ENCODE measurements at regions not wholly inside any gene's neighbourhood (a gene's known extent, or its start where the extent isn't known, plus 50 kb on each side); places are given as distances from the start of the nearest gene placed in this dataset.
"Not testable (repeated sequence)": the region's sequence is repeated elsewhere in the genome, so short reads cannot be mapped to it uniquely, and the experiment has no call there.

DNA sequence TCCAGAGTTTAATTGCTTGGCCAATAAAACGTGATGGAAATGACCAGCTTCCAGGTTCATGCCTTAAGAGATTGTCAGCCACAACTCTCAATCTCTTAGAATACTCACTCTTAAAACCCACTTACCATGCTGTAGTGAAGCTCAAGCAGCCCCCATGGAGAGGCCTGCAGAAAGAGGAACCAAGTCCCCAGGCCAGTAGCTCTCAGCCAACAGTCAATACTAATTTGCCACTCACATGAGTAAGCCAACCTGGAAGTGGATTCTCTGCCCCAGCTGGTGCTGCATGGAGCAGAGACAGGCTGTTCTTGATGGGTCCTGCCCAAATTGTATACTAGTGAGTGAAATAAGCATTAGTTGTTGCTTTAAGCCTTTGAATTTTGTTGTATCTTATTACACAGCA is 155.9 kb downstream of the OXSM start:
- DNase-seq (ENCODE audit: low read depth), result no peak

DNA sequence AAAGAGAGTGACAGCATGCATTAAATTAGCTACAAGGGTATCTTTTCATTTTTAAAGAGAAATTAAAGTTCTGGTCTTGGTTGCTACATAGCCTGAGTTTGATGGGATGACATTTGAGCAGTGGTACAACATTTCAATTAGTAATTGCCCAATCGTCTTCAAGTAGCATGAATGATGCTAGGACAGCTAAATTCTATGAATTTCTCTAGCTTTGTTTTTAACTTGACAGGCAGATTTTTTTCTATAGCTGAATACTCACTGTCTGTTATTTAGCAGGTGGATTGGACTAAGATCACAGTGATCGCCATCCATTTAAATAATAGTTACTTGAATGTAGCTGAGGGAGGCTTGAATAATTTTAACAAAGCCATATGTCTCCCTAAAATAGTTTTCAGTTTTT is 162.2 kb downstream of the OXSM start:
- no peak for DNase-seq (ENCODE audit: low read depth)

DNA sequence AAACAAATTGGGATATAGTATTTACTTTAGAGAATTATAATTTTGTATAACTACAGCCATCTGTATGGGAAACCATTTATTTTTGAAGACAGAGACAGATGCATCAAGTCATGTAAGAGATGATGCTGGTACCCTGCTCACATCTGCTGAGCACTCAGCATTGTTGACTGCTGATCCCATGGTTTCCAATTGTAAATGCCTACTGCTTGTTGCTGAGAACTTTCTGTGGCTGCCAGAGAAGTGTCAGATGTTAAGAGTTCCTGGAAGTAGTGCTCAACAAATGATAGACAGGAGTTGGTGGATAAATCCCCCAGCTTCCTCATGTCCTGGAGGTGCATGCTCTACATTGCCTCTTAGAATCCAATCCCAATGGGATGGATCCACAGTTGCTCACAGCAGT is 167.1 kb downstream of the OXSM start:
- no peak for DNase-seq (ENCODE audit: low read depth)

DNA sequence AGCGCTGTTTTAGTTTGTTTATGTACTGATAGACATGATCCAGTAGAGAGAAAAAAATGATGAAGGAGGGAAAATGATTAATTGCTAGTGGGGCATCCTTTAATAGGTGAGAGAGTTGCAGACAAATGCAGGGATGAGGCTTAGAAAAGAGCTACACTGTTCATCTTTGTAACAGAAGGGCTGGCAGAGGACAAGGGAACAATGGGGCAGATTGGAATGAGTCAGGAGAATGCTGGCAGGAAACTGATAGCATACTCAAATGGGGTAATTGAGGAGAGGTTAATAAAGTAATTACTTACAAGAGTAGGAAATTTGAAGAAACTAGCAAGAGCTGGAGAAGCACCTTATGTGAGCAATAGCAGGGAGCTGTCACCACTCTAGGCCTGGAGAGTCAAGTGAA is 170.9 kb downstream of the OXSM start:
- DNase-seq (ENCODE audit: low read depth), result no peak

DNA sequence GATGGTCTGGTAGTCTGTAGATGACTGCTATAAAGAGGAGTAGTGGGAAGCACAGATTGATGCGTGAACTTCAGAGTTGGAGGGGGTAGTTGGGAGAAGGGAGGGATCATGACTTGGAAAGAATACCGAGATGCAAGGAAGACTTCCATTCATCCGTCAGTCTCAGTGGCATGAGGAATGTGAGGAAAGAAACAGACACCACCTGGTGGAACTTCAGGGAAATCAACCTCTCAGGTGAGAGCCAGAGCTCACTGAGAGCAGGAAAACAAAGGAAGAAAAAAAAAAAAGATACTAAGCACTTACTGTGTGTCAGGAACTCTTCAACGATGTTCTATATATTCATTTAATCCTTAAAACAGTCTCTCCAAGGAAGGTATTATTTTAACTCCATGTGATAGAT is 172.4 kb downstream of the OXSM start:
- DNase-seq (ENCODE audit: low read depth), result peak; percentile 2

DNA sequence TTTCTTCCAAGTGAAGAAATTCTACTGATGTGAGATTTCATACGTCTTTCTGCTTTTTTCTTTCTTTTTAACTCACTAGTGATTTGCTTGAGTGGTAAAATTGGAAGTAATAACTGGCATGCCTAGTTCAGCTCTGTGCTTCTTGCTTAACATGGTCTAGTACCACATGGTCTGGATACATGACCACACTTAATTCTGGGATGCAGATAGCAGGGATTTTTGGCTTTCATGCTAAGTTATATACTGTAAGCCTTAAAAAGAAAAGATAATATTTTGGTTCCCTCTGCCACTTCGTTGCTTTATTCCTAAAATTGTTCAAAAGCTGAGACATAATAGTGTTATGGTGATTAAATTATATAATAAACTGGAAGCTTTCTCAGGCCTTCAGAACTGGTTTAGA is 174.3 kb downstream of the OXSM start:
- DNase-seq (ENCODE audit: low read depth), result no peak

DNA sequence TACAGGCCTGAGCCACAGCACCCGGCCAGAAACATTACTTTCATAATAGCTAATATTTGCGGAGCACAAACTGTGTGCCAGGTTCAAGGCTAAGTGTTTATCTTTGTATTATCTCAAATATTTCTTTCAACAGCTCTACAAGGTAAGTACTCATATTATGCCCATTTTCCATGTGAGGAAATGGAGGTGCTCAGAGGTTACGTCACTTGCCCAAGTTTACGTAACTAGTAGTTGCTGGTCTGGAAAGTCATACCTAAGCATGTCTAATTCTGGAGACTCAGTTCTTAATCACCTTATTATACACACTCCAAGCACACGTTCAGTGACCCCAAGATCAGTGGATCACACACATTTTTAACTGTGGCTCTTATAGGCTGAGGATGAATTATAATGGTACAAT is 177.5 kb downstream of the OXSM start:
- no peak for DNase-seq (ENCODE audit: low read depth)

DNA sequence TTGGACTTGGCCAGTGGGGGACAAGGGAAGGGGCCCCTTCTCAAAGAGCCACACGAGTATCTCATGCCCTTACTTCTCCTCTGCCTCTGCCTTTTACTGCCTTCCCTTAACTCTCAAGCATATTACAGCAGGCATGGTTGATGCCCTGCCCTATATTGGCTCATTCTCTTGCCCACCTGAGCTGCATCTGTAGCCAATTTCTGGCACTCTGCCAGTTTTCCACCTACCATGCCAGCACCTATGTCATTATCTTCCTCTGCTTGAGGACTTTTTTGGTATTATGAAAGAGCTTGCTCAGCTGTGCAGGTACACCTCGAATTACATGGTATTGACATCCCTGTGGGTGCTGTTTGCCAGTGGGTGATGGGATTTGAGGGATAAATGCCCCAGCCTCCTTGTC is 181.8 kb downstream of the OXSM start:
- no peak for DNase-seq (ENCODE audit: low read depth)

DNA sequence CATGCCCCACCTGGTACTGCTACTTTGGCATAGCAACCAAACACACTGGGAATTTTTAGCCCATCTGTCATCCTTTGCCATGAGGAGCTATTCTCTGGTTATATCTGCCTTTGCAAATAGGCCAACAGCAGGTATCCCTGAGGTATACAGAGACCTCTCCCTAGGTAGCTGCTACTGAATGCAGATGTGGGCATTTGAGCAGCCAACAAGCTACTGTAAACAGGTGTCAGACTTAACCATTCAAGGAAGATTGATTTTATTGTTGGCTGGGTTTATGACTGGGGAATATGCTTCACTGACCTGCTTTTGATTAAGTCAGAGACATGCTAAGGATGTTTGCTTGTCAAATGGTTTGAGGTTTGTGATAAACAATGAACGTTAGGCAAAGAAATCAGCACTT is 183.2 kb downstream of the OXSM start:
- DNase-seq (ENCODE audit: low read depth), result no peak

DNA sequence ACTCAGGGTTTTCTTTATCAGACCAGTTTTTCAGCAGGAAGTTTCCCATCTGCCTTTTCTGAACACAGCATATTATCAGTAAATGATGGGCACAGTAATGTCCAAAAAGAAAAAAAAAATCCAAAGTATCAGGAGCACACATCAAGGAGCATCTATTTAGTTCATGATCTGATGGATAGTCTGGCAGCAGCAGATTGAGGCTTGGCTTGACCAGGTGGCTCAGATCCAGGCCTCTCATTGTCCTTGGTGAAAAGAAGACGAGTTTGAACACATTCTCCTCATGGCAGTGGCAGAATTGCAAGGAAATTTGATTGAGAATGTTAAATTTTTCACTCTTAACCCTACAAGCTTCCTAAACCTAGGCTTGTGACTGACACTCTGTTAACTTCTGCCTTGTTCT is 192.9 kb downstream of the OXSM start:
- DNase-seq (ENCODE audit: low read depth), result no peak

DNA sequence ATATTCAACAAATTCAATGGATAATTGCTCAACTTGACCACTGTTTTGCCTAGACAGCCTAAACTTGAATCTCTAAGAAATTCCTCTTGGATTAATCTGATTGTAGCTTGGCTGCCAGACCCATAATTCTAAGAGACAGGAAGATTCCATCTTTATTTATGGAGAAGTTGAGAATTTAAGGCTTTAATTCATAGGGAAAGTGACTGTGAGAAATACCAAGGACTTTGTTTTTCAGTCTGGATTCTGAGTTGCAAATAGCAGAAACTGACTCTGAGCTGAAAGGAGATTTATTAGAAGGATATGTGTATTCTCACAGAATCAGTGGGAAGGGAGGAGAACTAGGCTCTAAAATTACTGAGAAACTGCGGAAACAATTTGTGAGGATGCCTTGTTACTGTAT is 195.7 kb downstream of the OXSM start:
- no peak for DNase-seq (ENCODE audit: low read depth)

DNA sequence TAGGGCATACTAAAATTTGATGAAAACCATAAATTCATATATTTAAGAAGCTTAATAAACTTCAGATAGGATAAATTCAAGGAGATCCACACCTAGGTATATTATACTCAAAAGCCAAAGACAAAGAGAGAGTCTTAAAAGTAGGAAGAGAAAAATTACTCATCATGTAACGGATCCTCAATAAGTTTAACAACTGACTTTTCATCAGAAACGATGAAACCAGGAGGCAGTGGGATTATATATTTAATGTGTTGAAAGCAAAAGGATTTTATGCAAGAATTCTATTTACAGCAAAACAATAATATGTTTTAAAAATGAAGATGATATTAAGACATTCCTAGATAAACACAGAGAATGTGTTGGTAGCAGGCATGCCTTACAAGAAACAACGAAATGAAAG is 202.7 kb downstream of the OXSM start:
- DNase-seq (ENCODE audit: low read depth), result no peak

DNA sequence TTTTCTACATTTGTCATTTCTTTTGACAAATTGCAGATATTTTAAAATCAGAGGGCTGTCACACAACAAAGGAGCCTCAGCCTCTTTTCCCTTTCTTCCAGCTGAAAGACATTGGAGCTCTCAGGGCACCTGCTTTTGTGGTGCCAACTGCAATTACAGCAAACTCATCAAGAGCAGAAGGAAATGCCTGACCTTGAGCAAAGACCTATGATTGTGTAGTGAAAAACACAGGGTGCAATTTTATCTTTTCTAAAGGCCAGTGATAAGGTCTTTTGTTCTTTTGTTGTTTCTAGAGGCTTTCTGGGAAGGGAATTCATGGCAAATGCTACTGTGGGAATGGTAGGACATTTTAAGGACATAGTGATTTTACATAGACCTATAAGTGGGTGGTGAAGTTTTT is 214.3 kb downstream of the OXSM start:
- DNase-seq (ENCODE audit: low read depth), result no peak

DNA sequence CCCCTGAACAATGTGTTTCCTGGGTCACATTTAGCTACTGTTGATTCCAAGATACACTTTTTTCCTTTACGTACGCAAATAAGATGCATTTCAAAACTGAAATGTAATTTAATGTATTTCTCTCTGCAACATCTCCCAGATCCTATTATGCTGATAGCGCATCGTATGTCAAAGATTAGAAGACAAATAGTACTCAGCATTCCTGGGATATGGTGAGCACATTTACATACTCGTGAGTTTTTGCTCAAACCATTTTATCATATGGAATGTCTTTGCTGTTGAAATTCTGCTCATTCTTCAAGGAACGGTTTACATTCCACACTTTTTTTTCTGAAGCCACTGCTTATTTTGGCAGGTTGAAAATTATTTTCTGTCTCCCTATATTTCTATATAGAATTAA is 221.4 kb downstream of the OXSM start:
- DNase-seq (ENCODE audit: low read depth), result no peak

DNA sequence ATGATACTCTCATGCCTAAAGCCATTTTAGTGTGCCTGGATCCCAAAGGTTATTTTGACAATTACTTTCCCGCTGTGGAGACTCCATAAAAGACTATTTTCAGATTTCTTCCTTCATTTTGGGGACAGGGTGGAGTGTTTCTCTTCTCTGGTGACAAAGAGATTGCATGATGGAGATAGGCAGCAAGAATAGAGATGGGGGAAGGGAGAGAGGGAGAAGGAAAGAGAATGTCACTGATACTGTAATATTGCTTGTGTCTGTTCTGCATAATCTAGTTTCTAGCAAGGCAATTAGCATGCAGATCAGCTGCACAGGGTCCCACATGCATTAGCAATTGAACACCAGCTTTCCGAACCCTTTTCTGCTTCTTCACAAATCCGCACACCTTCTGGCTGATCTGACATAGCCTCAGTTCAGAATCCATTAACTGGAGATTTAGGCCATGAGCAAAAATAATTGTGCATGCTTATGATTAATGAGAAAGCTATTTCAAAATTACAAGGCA is 222.4 kb downstream of the OXSM start:
- no peak for DNase-seq (ENCODE audit: low read depth)

DNA sequence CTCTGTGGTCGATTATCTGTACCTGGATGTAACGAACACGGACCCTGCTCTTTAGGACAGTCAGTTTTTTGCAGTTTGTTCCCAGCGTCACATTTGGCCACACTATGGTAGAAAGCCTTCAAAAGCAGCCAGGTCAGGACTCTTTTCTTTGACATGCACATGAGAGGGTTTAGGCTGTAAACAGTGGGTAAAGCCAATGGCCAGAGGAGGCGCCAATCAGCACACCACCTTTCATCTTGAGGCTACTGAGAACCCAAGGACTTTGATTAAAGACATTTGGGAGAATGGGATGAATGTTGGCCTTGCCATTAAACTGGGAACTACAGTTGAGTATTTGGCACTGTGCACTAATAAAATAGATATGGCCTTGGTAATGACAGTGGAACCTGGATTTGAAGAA is 225.9 kb downstream of the OXSM start:
- no peak for DNase-seq (ENCODE audit: low read depth)

DNA sequence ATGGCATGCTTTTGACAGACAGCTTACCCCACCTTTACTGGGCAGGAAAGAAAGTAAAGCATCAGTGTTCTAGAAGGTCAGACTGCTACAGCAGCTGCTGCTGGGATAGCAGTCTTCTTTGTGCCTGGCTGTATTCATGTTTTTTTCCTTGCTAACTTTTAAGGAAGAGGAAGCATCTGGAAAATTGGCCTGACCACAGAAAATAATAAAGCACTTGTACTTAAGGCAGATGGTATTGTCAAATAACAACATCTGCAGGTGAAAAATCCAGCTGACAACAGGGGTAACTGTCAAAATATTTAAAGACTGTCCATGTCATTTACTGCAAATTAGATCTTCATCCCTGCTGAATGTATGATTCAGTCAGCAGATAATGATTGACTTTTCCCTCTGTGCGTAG is 229.0 kb downstream of the OXSM start:
- DNase-seq (ENCODE audit: low read depth), result no peak

DNA sequence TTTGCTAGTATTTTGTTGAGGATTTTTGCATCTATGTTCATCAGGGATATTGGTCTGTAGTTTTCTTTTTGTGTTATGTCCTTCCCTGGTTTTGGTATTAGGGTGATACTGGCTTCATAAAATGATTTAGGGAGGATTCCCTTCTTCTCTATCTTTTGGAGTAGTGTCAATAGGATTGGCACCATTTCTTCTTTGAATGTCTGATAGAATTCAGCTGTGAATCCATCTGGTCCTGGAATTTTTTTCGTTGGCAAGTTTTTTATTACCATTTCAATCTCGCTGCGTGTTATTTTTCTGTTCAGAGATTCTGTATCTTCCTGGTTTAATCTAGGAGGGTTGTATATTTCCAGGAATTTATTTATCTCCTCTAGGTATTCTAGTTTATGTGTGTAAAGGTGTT is 234.3 kb downstream of the OXSM start:
- DNase-seq (ENCODE audit: low read depth), result not testable (repeated sequence)

DNA sequence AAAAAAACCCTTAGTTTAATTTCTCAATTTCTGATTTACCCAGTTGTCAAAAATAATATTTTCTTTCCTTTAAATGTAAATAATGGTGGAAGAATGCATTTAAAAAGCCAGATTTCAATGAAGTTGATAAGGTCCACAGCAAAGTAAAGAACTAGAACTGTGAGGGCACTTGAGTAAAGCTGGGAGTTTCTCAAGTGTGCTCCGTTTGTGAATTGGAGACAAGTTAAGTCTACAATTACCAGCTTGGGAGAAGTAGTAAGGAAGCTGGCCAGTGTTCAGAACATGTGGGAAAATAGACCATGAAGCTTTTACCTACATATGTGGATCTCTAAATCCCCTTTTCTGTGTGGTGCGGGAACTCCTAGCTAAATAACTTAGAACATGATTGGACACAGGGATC is 239.4 kb downstream of the OXSM start:
- no peak for DNase-seq (ENCODE audit: low read depth)

DNA sequence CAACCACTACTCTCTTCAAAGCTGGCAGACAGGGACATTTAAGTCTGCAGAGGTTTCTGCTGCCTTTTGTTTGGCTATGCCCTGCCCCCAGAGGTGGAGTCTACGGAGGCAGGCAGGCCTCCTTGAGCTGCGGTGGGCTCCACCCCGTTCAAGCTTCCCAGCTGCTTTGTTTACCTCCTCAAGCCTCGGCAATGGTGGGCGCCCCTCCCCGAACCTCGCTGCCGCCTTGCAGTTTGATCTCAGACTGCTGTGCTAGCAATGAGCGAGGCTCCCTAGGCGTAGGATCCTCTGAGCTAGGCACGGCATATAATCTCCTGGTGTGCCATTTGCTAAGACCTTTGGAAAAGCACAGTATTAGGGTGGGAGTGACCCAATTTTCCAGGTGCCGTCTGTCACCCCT is 252.2 kb downstream of the OXSM start:
- DNase-seq (ENCODE audit: low read depth), result not testable (repeated sequence)

DNA sequence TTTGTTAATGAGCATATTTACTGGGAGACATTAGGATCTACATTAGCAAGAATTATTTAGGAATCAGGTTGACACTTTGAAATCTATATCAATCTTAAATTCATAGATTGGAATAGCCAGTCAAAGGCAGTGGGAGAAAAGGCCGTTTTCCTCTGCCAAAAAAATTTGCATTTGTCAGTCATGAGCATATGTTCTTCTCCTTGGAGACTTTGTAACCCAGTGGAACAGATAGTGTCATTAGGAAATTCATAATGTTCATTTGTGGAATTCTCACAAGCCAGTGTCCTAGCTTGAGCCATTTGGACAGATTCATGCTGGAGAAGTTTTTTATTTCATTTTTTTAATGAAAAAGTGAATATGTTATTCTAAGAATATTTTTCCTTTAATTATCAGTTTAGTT is 260.1 kb downstream of the OXSM start:
- no peak for DNase-seq (ENCODE audit: low read depth)

DNA sequence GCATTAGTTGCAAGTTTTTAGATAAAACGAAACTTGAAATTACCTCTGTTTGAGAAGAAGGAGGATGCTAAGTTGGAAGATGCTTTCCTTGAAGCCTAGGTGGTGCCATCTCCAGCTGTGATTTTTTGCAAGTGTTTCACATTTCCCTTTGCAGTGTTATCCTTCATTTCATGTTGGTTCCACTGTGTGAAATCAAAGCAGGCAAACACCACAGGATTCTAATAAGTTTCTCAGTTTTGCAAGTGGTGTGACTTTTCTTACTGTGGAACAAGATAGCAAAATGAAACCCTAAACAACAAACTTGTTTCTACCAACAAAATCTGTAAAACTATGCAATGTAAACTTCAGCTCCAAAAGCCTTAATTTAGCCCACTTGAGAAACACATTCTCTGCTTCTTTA is 260.9 kb downstream of the OXSM start:
- no peak for DNase-seq (ENCODE audit: low read depth)

DNA sequence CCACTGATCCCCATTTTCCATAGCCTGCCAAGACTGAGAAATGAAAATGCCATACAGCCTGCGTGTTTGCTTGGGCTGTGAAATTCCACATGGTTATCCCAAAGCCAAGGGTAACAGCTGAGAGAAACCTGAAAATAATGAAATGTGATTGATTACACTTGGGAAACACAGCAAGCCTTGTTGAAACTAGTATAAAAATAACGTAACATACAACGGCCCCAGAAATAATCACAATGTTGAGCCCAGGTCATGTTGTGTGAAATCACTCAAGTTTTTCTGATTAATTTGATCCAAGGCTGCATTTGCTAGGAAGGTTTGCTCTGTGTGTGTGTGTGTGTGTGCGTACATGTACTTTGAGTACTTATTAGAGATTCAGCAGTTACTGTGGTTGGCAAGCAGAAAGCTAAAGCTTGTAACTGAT is 269.0 kb downstream of the OXSM start:
- DNase-seq (ENCODE audit: low read depth), result no peak

DNA sequence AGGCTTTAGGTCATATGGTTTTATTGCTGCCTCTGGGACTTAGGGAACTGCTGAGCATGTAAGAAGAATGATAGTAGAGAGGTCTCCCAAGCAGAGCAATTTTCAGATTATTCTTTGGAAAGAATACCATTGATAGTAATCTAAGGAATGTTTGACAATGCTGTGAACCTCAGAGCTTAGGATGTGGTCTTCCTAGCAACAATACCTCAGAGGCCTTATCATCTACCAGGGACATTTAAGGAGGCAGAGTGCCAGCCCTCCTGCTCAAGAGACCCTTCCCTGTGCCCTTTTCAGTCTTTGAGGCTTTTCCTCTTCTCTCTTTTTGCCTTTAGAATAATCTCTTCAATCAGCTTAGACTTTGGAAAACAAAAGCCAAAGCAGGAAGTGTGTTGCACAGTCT is 272.1 kb downstream of the OXSM start:
- no peak for DNase-seq (ENCODE audit: low read depth)

DNA sequence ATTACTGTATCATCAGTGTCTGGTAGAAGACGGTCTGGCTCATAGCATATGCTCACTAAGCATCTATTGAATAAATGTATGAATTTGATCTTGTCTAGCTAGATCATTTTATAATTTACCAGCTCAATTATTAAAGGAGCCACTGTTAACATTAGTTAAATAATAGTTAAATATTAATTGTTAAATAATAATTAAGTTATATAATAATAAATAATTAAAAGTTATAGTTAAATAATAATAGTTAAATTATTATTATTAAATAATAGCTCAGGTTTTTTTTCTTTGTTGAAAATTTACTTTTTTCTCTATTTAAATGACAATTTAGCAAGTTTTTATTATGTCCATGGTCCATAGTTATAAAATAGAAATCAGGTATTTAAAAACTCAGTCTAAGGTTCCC is 274.4 kb downstream of the OXSM start:
- DNase-seq (ENCODE audit: low read depth), result no peak
